PC-3 (cell line): ENCODE measurements at regions not wholly inside any gene's neighbourhood (a gene's known extent, or its start where the extent isn't known, plus 50 kb on each side); places are given as distances from the start of the nearest gene placed in this dataset.

ENCODE experiments used
- ATAC-seq: fragments of 200-7000 bp; cut with Tn5 transposase; 2 replicates; pipeline ENCODE4 v1.9.1; 2020; ENCODE audit warnings: mild to moderate bottlenecking, moderate library complexity
- BruUV-seq: library from RNA; stranded (reverse); fragments of 400-500 nt; replicated peaks from 2 replicates; lab custom pipeline; 2021; lab: Mats Ljungman, UMichigan
- CTCF ChIA-PET: fragments of 300-600 bp; sonication (Branson Sonifier 250); formaldehyde crosslinking; loops from one replicate; lab custom pipeline; 2022; ENCODE audit warnings: antibody characterized with exemption; lab: Charles Lee
- POLR2A ChIA-PET: fragments of 300-600 bp; sonication (Branson Sonifier 250); formaldehyde crosslinking; loops from one replicate; lab custom pipeline; 2022; ENCODE audit warnings: antibody characterized with exemption; ENCODE audit not compliant: unreplicated experiment; lab: Charles Lee
- DNase-seq: peaks from one replicate; pipeline ENCODE4 v3.0.0-alpha.2; 2015
- H2AFZ ChIP-seq: fragments of 300-600 bp; sonication (generic); 2 replicates; pipeline ENCODE4 v1.6.0; 2016; ENCODE audit warnings: antibody characterized with exemption, low read length
- H3F3A ChIP-seq: fragments of 300-600 bp; sonication (generic); one replicate; pipeline ENCODE4 v1.6.0; 2017; ENCODE audit warnings: antibody characterized with exemption, low read length, control low read depth, mild to moderate bottlenecking; ENCODE audit not compliant: unreplicated experiment
- H3K27ac ChIP-seq: fragments of 300-600 bp; sonication (generic); 2 replicates; pipeline ENCODE4 v1.5.1; 2016; ENCODE audit warnings: mild to moderate bottlenecking, low read length
- H3K27me3 ChIP-seq: fragments of 300-600 bp; sonication (generic); 2 replicates; pipeline ENCODE4 v1.6.1; 2016; ENCODE audit warnings: low read length, mixed read lengths
- H3K36me3 ChIP-seq: fragments of 300-600 bp; sonication (generic); 2 replicates; pipeline ENCODE4 v1.6.1; 2016; ENCODE audit warnings: low read depth, mixed run types, low read length, mixed read lengths
- H3K4me1 ChIP-seq: fragments of 300-600 bp; sonication (generic); 2 replicates; pipeline ENCODE4 v1.5.1; 2016; ENCODE audit warnings: low read length; ENCODE audit not compliant: insufficient read depth
- H3K4me2 ChIP-seq: fragments of 300-600 bp; sonication (generic); 2 replicates; pipeline ENCODE4 v1.6.0; 2016; ENCODE audit warnings: low read length
- H3K4me3 ChIP-seq: fragments of 300-600 bp; sonication (generic); 2 replicates; pipeline ENCODE4 v1.5.1; 2016; ENCODE audit warnings: mild to moderate bottlenecking, low read length, mixed read lengths
- H3K79me2 ChIP-seq: fragments of 300-600 bp; sonication (generic); 2 replicates; pipeline ENCODE4 v1.6.1; 2017; ENCODE audit warnings: low read length, mixed read lengths
- H3K9ac ChIP-seq: fragments of 300-600 bp; sonication (generic); 2 replicates; pipeline ENCODE4 v1.6.0; 2016; ENCODE audit warnings: mild to moderate bottlenecking, low read length
- H3K9me2 ChIP-seq: fragments of 300-600 bp; sonication (generic); replicated peaks from 2 replicates; pipeline ENCODE4 v1.6.1; 2016; ENCODE audit warnings: mixed run types, low read length, mixed read lengths
- H3K9me3 ChIP-seq: fragments of 300-600 bp; sonication (generic); 2 replicates; pipeline ENCODE4 v1.6.1; 2016; ENCODE audit warnings: low read length, mixed read lengths
- H4K20me1 ChIP-seq: fragments of 300-600 bp; sonication (generic); 2 replicates; pipeline ENCODE4 v1.6.1; 2016; ENCODE audit warnings: low read length, mixed read lengths
- EZH2 ChIP-seq: fragments of 300-600 bp; sonication (generic); IDR thresholded peaks from one replicate; pipeline ENCODE4 v1.6.1; 2017; ENCODE audit warnings: antibody characterized with exemption, mild to moderate bottlenecking, low read length; ENCODE audit not compliant: unreplicated experiment
- EZH2phosphoT487 ChIP-seq: fragments of 300-600 bp; sonication (generic); IDR thresholded peaks from 2 replicates; pipeline ENCODE4 v1.6.1; 2018; ENCODE audit warnings: mild to moderate bottlenecking, antibody characterized with exemption, low read length, borderline replicate concordance
- intact Hi-C: fragments of 100-400 bp; cut with micrococcal nuclease; formaldehyde crosslinking; loops from 2 replicates; pipeline ENCODE4 v1.9.0; 2023
- TF ChIP-seq, protein P1 (sequence below): fragments of 300-600 bp; sonication (generic); conservative IDR thresholded peaks from 2 replicates; pipeline ENCODE4 v1.5.1; 2017; ENCODE audit warnings: antibody characterized with exemption, low read depth, mild to moderate bottlenecking, low read length

DNA sequence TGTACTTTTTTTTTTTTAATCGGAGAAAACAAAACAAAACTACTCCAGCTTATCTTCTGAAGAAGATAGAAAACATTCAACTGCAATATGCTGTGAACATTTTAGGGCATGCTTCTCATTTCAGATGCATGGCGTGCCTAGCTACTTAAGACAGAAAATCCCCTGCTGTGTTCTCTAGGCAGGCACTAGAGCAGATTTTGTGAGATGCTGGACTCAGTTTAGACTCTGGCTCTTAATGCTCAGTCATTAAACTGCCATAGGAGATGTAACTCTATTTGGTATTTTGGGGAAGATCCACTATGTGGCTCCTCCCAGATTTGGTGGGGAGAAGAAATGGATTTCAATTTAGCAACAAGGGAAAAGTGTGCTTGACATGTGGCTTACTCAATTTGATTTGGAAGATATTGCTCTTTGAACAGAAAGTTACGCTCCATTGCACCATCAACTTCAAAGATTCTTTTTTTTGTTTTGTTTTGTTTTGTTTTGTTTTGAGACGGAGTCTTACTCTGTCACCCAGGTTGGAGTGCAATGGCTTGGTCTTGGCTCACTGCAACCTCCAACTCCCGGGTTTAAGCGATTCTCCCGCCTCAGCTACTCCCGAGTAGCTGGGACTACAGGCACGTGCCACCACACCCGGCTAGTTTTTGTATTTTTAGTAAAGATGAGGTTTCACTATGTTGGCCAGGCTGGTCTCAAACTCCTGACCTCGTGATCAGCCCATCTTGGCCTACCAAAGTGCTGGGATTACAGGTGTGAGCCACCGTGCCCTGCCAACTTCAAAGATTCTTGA, 62.0 kb upstream of the LEKR1 start:
- Histone ChIP-seq H3K4me2 (no peak overlapping the region), H2AFZ (no peak overlapping the region), H4K20me1 (no peaks in the 10 kb centered on the region), H3K4me1 (0 out of 2 replicates have a peak, but pooled peaks cover 6% of the 10 kb centered on the region), H3K4me3 (no peak overlapping the region), H3F3A (no peaks in the 10 kb centered on the region), H3K79me2 (no peaks in the 10 kb centered on the region), H3K9me3 (no peaks in the 10 kb centered on the region), H3K9ac (no peak overlapping the region), H3K27me3 (no peaks in the 10 kb centered on the region), H3K36me3 (no peaks in the 10 kb centered on the region), H3K27ac (peak overlapping the region; percentile 18; the same call in 1 of the 2 replicates), H3K9me2 (no peaks in the 10 kb centered on the region)
- no peak for DNase-seq
- TSS peak; percentile 63 for BruUV-seq
- intact Hi-C loops = loop anchor here (2.0 to 5.0 kb wide), 2 partner anchors 19 to 42 kb away; no protein-coding TSS in a partner anchor
- POLR2A ChIA-PET = no interaction called here
- no peak for ATAC-seq
- no peak for TF ChIP-seq EZH2phosphoT487
- TF ChIP-seq, protein P1, sequence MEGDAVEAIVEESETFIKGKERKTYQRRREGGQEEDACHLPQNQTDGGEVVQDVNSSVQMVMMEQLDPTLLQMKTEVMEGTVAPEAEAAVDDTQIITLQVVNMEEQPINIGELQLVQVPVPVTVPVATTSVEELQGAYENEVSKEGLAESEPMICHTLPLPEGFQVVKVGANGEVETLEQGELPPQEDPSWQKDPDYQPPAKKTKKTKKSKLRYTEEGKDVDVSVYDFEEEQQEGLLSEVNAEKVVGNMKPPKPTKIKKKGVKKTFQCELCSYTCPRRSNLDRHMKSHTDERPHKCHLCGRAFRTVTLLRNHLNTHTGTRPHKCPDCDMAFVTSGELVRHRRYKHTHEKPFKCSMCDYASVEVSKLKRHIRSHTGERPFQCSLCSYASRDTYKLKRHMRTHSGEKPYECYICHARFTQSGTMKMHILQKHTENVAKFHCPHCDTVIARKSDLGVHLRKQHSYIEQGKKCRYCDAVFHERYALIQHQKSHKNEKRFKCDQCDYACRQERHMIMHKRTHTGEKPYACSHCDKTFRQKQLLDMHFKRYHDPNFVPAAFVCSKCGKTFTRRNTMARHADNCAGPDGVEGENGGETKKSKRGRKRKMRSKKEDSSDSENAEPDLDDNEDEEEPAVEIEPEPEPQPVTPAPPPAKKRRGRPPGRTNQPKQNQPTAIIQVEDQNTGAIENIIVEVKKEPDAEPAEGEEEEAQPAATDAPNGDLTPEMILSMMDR = no peak
- TF ChIP-seq EZH2 = no peak
- CTCF ChIA-PET = interaction anchor here (0.6 kb wide), 1 partner anchor 317 kb away, joined by 3 read pairs; no protein-coding TSS in a partner anchor

DNA sequence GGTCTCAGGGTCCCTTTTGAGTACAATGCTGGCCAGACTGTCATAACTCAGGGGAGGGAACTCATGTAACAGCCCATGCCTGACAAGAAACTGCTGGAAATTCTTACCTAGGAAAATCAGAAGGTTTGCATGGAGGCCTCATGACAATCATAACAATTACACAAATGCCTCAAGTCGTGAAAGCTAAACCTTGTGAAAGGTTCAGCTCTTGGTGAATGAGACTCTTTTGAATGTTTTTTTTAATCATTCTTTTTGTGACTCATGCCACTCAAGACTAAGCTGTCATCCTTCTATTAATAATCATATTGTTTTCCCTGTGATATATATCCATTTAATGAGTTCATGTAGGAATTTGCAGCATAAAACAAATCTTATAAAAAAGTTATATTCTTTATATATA, 61.4 kb upstream of the LEKR1 start:
- Histone ChIP-seq H3K36me3 (no peaks in the 10 kb centered on the region), H3K4me1 (0 out of 2 replicates have a peak, but pooled peaks cover 6% of the 10 kb centered on the region), H3K79me2 (no peaks in the 10 kb centered on the region), H2AFZ (no peak overlapping the region), H3K4me3 (no peak overlapping the region), H3K9me2 (no peaks in the 10 kb centered on the region), H3K4me2 (no peak overlapping the region), H3K27me3 (no peaks in the 10 kb centered on the region), H3F3A (no peaks in the 10 kb centered on the region), H3K27ac (peak overlapping the region; percentile 18; the same call in 1 of the 2 replicates), H3K9ac (no peak overlapping the region), H4K20me1 (no peaks in the 10 kb centered on the region), H3K9me3 (no peaks in the 10 kb centered on the region)
- intact Hi-C loops = loop anchor here (2.0 to 5.0 kb wide), 2 partner anchors 18 to 42 kb away; no protein-coding TSS in a partner anchor
- ATAC-seq = peak; percentile 58
- DNase-seq = peak; percentile 30
- no peak for TF ChIP-seq EZH2phosphoT487
- TF ChIP-seq, protein P1 = no peak
- no peak for TF ChIP-seq EZH2
- CTCF ChIA-PET = no interaction called here
- POLR2A ChIA-PET = no interaction called here
- no TSS peak for BruUV-seq

DNA sequence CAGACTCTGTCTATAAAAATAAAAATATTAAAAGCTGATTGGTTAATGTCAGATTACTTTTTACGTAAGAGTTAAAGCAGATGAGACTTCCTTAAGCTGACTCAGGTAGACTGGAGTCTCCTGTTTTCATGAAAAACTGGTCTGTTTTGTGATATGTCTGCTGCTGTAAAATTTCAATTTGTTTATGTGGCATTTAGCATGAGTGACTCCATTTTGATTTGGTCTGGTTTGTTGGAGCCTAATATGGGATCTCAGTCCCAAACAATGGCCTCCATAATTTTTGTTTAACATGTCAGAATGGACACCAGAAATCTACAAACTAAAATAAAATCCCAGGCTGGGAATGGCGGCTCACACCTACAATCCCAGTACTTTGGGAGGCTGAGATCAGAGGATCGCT, 57.8 kb upstream of the LEKR1 start:
- Histone ChIP-seq H2AFZ (no peak overlapping the region), H3K27me3 (no peaks in the 10 kb centered on the region), H3K4me2 (no peak overlapping the region), H3K9me2 (no peaks in the 10 kb centered on the region), H3K4me3 (no peak overlapping the region), H3F3A (no peaks in the 10 kb centered on the region), H3K79me2 (no peaks in the 10 kb centered on the region), H3K4me1 (peaks cover 19% of the 10 kb centered on the region), H4K20me1 (no peaks in the 10 kb centered on the region), H3K9ac (no peak overlapping the region), H3K27ac (no peak overlapping the region), H3K36me3 (no peaks in the 10 kb centered on the region), H3K9me3 (no peaks in the 10 kb centered on the region)
- no peak for ATAC-seq
- ChIA-PET POLR2A (no interaction called here), CTCF (no interaction called here)
- TF ChIP-seq EZH2 (no peak), EZH2phosphoT487 (no peak)
- TF ChIP-seq, protein P1 = no peak
- intact Hi-C loops = no loop called here
- no peak for DNase-seq
- BruUV-seq = no TSS peak
